GM12878 (cell line): ENCODE measurements at regions not wholly inside any gene's neighbourhood (a gene's known extent, or its start where the extent isn't known, plus 50 kb on each side); places are given as distances from the start of the nearest gene placed in this dataset.

Experiments used
- ATAC-seq: fragments of 200-7000 bp; cut with Tn5 transposase; 3 replicates; pipeline ENCODE4 v1.9.1; 2020; ENCODE audit warnings: mild to moderate bottlenecking, moderate library complexity
- BruUV-seq: library from RNA; stranded (reverse); fragments of 400-500 nt; replicated peaks from 2 replicates; lab custom pipeline; 2021; lab: Mats Ljungman, UMichigan
- CTCF ChIA-PET: fragments of 300-600 bp; sonication (Branson Sonifier 250); formaldehyde crosslinking; extraction: SDS; loops from one replicate; lab custom pipeline; 2021; ENCODE audit warnings: inconsistent platforms; lab: Yijun Ruan, JAX
- POLR2A ChIA-PET: fragments of 350-600 bp; formaldehyde crosslinking; extraction: SDS; loops from one replicate; lab custom pipeline; 2021; ENCODE audit warnings: inconsistent platforms; lab: Charles Lee
- RAD21 ChIA-PET: fragments of 300-600 bp; sonication (Branson Sonifier 250); formaldehyde crosslinking; loops from one replicate; lab custom pipeline; 2023; ENCODE audit warnings: antibody characterized with exemption; ENCODE audit not compliant: unreplicated experiment; lab: Charles Lee
- SMC1A ChIA-PET: fragments of 300-600 bp; sonication (Branson Sonifier 250); formaldehyde crosslinking; loops from one replicate; lab custom pipeline; 2023; ENCODE audit not compliant: unreplicated experiment, uncharacterized antibody; lab: Charles Lee
- DNase-seq: peaks from one replicate; pipeline ENCODE4 v3.0.0-alpha.2; 2011; ENCODE audit warnings: low read depth, low spot score
- FAIRE-seq: peaks from 3 replicates; lab custom pipeline; 2011; peaks lifted over from hg19 to GRCh38; lab: Jason Lieb, UNC
- H2AFZ ChIP-seq: 2 replicates; pipeline ENCODE4 v1.6.0; 2011; ENCODE audit warnings: low read depth, low read length, control low read depth; ENCODE audit not compliant: control insufficient read depth
- H3K27ac ChIP-seq: 2 replicates; pipeline ENCODE4 v1.5.1; 2011; ENCODE audit warnings: control low read depth; ENCODE audit not compliant: control insufficient read depth, insufficient read depth
- H3K27me3 ChIP-seq, 2 experiments: replicated peaks in 1 of 2; 2 replicates each; pipeline versions ENCODE4 v1.6.0 to v1.6.1; 2011; ENCODE audit warnings: low read length in 1 of 2; ENCODE audit not compliant: control insufficient read depth in 2 of 2, insufficient read depth in 2 of 2
- H3K36me3 ChIP-seq, 2 experiments: 2 replicates each; pipeline ENCODE4 v1.5.1; 2011; ENCODE audit warnings: low read length in 1 of 2; ENCODE audit not compliant: control insufficient read depth in 2 of 2, insufficient read depth in 2 of 2
- H3K4me1 ChIP-seq: 2 replicates; pipeline ENCODE4 v1.6.1; 2011; ENCODE audit warnings: mild to moderate bottlenecking, low read length, moderate library complexity, mixed read lengths; ENCODE audit not compliant: control insufficient read depth, insufficient read depth
- H3K4me2 ChIP-seq: 2 replicates; pipeline ENCODE4 v1.6.0; 2011; ENCODE audit warnings: control low read depth; ENCODE audit not compliant: control insufficient read depth, insufficient read depth
- H3K4me3 ChIP-seq: fragments of 200-600 bp; sonication (generic); 2 replicates; pipeline ENCODE4 v1.5.1; 2016
- H3K79me2 ChIP-seq: 2 replicates; pipeline ENCODE4 v1.6.0; 2011; ENCODE audit warnings: low read length; ENCODE audit not compliant: control insufficient read depth, insufficient read depth
- H3K9ac ChIP-seq: 2 replicates; pipeline ENCODE4 v1.8.0; 2011; ENCODE audit warnings: low read length, control low read depth, mixed read lengths; ENCODE audit not compliant: control insufficient read depth, insufficient read depth
- H3K9me3 ChIP-seq: replicated peaks from 3 replicates; pipeline ENCODE4 v1.5.1; 2011; ENCODE audit warnings: mild to moderate bottlenecking, low read length; ENCODE audit not compliant: control insufficient read depth, insufficient read depth
- H4K20me1 ChIP-seq: 2 replicates; pipeline ENCODE4 v1.6.0; 2011; ENCODE audit not compliant: control insufficient read depth, insufficient read depth
- BCL11A ChIP-seq: IDR thresholded peaks from 2 replicates; pipeline ENCODE4 v1.6.1; 2011; ENCODE audit warnings: low read depth, low read length
- BRCA1 ChIP-seq: IDR thresholded peaks from 2 replicates; pipeline ENCODE4 v1.6.1; 2011; ENCODE audit warnings: low read depth, low read length, improper control_type of control experiment
- CHD1 ChIP-seq: IDR thresholded peaks from 2 replicates; pipeline ENCODE4 v1.6.1; 2012; ENCODE audit warnings: low read depth, low read length, improper control_type of control experiment
- CHD2 ChIP-seq: IDR thresholded peaks from 2 replicates; pipeline ENCODE4 v1.6.1; 2011; ENCODE audit warnings: low read depth, low read length, improper control_type of control experiment, borderline replicate concordance
- EED ChIP-seq: sonication (generic); IDR thresholded peaks from 2 replicates; pipeline ENCODE4 v1.6.1; 2016; ENCODE audit warnings: antibody characterized with exemption, low read depth
- FOXM1 ChIP-seq: IDR thresholded peaks from 2 replicates; pipeline ENCODE4 v1.6.1; 2012; ENCODE audit warnings: low read depth, mild to moderate bottlenecking, inconsistent platforms, low read length, moderate library complexity
- GATAD2B ChIP-seq: fragments of 450-650 bp; conservative IDR thresholded peaks from 2 replicates; pipeline ENCODE4 v1.6.1; 2017; ENCODE audit warnings: low read depth, mild to moderate bottlenecking, moderate library complexity
- HDAC2 ChIP-seq: fragments of 200-600 bp; sonication (generic); IDR thresholded peaks from 2 replicates; pipeline ENCODE4 v1.6.1; 2017
- IKZF2 ChIP-seq, 2 experiments: fragments of 450-650 bp; IDR thresholded peaks; 2 replicates each; pipeline ENCODE4 v1.6.1; 2017; ENCODE audit warnings: mild to moderate bottlenecking in 2 of 2, moderate library complexity in 2 of 2
- IRF4 ChIP-seq: IDR thresholded peaks from 2 replicates; pipeline ENCODE4 v1.6.1; 2011; ENCODE audit warnings: low read depth, low read length
- KAT2A ChIP-seq: conservative IDR thresholded peaks from 2 replicates; pipeline ENCODE4 v1.6.1; 2011; ENCODE audit warnings: low read depth, low read length; ENCODE audit not compliant: control insufficient read depth
- NR2F1 ChIP-seq: fragments of 450-650 bp; conservative IDR thresholded peaks from 2 replicates; pipeline ENCODE4 v1.6.1; 2017; ENCODE audit warnings: mild to moderate bottlenecking
- PAX5 ChIP-seq: IDR thresholded peaks from 2 replicates; pipeline ENCODE4 v1.6.1; 2011; ENCODE audit warnings: low read depth, low read length, borderline replicate concordance
- RELA ChIP-seq: fragments of 450-650 bp; IDR thresholded peaks from 2 replicates; pipeline ENCODE4 v1.8.0; 2014; ENCODE audit warnings: borderline replicate concordance; ENCODE audit not compliant: partially characterized antibody
- RELB ChIP-seq: fragments of 450-650 bp; IDR thresholded peaks from 2 replicates; pipeline ENCODE4 v1.6.1; 2017; ENCODE audit warnings: low read depth, mild to moderate bottlenecking, moderate library complexity
- RFX5 ChIP-seq: IDR thresholded peaks from 2 replicates; pipeline ENCODE4 v1.6.1; 2011; ENCODE audit warnings: low read depth, low read length, improper control_type of control experiment
- SMAD5 ChIP-seq: IDR thresholded peaks from 2 replicates; pipeline ENCODE4 v1.6.1; 2016; ENCODE audit warnings: antibody characterized with exemption, low read depth
- SPI1 ChIP-seq: IDR thresholded peaks from 2 replicates; pipeline ENCODE4 v1.6.1; 2011; ENCODE audit warnings: low read depth, mild to moderate bottlenecking, low read length, moderate library complexity, borderline replicate concordance; ENCODE audit not compliant: insufficient read depth
- STAT3 ChIP-seq: IDR thresholded peaks from 2 replicates; pipeline ENCODE4 v1.6.1; 2011; ENCODE audit warnings: low read depth, low read length, improper control_type of control experiment
- TCF7 ChIP-seq: IDR thresholded peaks from 2 replicates; pipeline ENCODE4 v1.6.1; 2014; ENCODE audit warnings: antibody characterized with exemption, borderline replicate concordance
- ZNF207 ChIP-seq: fragments of 450-650 bp; IDR thresholded peaks from 2 replicates; pipeline ENCODE4 v1.6.1; 2014; ENCODE audit warnings: antibody characterized with exemption, mild to moderate bottlenecking, borderline replicate concordance
- WGBS: methylation state at CpG from one replicate; pipeline ENCODE4 v1.1.6; 2016; ENCODE audit warnings: low lambda C conversion rate; ENCODE audit not compliant: insufficient replicate concordance, insufficient coverage; ENCODE audit errors: missing lambda C conversion rate; 5-methylcytosine and 5-hydroxymethylcytosine counted together
- in situ Hi-C: fragments of 300-500 bp; cut with MboI; formaldehyde crosslinking; loops from 9 replicates; pipeline ENCODE4 v1.14.3; 2018; ENCODE audit warnings: mixed read lengths
- intact Hi-C: fragments of 100-400 bp; cut with micrococcal nuclease; formaldehyde crosslinking; loops from one replicate; pipeline ENCODE4 v1.14.2; 2022; ENCODE audit not compliant: unreplicated experiment

- intact Hi-C loops (no loop called here), in situ Hi-C loops (loop anchor here (10.0 kb wide), 1 partner anchor 55 kb away; no protein-coding TSS in a partner anchor)
- Histone ChIP-seq H4K20me1 (no peaks in the 10 kb centered on the region), H2AFZ (no peak overlapping the region), H3K4me3 (no peak overlapping the region), H3K4me2 (no peak overlapping the region), H3K9ac (no peak overlapping the region), H3K79me2 (no peaks in the 10 kb centered on the region), H3K27me3 (no peaks in the 10 kb centered on the region), H3K27ac (no peak overlapping the region), H3K4me1 (no peaks in the 10 kb centered on the region), H3K9me3 (no peaks in the 10 kb centered on the region; the same call in 1 of the 3 replicates), H3K36me3 (no peaks in the 10 kb centered on the region)
- no peak for TF ChIP-seq HDAC2
- no peak for TF ChIP-seq STAT3
- no peak for TF ChIP-seq FOXM1
- no peak for TF ChIP-seq NR2F1
- ChIA-PET RAD21 (no interaction called here), POLR2A (no interaction called here), CTCF (no interaction called here), SMC1A (no interaction called here)
- WGBS = 11% methylated on average over 5 of the region's 5 CpGs
- FAIRE-seq (no peak), DNase-seq (no peak), ATAC-seq (no peak)
- BruUV-seq = no TSS peak
Observed at GRCh38 chr4:24719615-24720014, 75.8 kb upstream of the SOD3 start.

GRCh38 chr4:24720436-24720835 is 74.9 kb upstream of the SOD3 start:
- no peak overlapping the region for H2AFZ ChIP-seq
- BruUV-seq = no TSS peak
- no peaks in the 10 kb centered on the region; the same call in 1 of the 2 replicates for H4K20me1 ChIP-seq
- H3K27me3 ChIP-seq = no peaks in the 10 kb centered on the region
- POLR2A ChIA-PET = no interaction called here
- no peak overlapping the region for H3K4me2 ChIP-seq
- no peak for FAIRE-seq
- no peaks in the 10 kb centered on the region; the same call in 2 of the 3 replicates for H3K9me3 ChIP-seq
- H3K27ac ChIP-seq = no peak overlapping the region
- CTCF ChIA-PET = interaction anchor here (1.0 kb wide), 1 partner anchor 231 kb away, joined by 3 read pairs; no protein-coding TSS in a partner anchor
- in situ Hi-C loops = loop anchor here (10.0 kb wide), 1 partner anchor 56 kb away; no protein-coding TSS in a partner anchor
- H3K4me1 ChIP-seq = no peaks in the 10 kb centered on the region
- DNase-seq = no peak
- H3K9ac ChIP-seq = no peak overlapping the region
- no peaks in the 10 kb centered on the region for H3K36me3 ChIP-seq
- no peaks in the 10 kb centered on the region for H3K79me2 ChIP-seq
- SMC1A ChIA-PET = no interaction called here
- no peak overlapping the region for H3K4me3 ChIP-seq
- no peak for ATAC-seq
- WGBS = 0% methylated on average over 1 of the region's 1 CpG
- intact Hi-C loops = no loop called here
- RAD21 ChIA-PET = no interaction called here
- TF ChIP-seq BCL11A (no peak), RELA (no peak), IKZF2 (IDR thresholded peaks at IDR 0.05) (no peak), GATAD2B (no peak), TCF7 (no peak), EED (no peak), NR2F1 (no peak), BRCA1 (no peak), KAT2A (no peak), IRF4 (no peak), CHD1 (no peak), RELB (no peak), PAX5 (no peak), CHD2 (no peak), SMAD5 (no peak), RFX5 (no peak), ZNF207 (no peak), SPI1 (no peak)
